ENCODE measurements at regions not wholly inside any gene's neighbourhood (a gene's known extent, or its start where the extent isn't known, plus 50 kb on each side); places are given as distances from the start of the nearest gene placed in this dataset.

DNA sequence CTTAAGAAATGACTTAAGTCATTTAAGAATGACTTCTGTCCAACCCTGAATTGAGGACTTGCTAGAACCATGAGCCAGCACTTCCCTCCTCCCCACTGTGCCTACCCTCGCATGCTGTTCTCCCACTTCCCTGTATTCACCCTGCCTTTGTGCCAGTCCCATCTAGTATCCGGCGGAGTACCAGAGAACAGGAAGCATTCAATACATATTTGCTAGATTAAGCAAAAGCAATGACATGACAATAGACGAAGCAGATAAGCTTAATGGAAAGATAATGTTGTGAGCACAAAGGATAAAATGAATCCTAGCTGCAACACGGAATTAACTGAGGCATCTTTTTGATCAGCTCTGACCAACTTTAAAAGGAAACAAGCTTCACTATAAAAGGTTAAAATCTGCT lies 328.5 kb downstream of the TDRD15 start:
- no peaks in the 10 kb centered on the region for H3K27me3 ChIP-seq
- DNase-seq = no peak
- TF ChIP-seq, protein P1, sequence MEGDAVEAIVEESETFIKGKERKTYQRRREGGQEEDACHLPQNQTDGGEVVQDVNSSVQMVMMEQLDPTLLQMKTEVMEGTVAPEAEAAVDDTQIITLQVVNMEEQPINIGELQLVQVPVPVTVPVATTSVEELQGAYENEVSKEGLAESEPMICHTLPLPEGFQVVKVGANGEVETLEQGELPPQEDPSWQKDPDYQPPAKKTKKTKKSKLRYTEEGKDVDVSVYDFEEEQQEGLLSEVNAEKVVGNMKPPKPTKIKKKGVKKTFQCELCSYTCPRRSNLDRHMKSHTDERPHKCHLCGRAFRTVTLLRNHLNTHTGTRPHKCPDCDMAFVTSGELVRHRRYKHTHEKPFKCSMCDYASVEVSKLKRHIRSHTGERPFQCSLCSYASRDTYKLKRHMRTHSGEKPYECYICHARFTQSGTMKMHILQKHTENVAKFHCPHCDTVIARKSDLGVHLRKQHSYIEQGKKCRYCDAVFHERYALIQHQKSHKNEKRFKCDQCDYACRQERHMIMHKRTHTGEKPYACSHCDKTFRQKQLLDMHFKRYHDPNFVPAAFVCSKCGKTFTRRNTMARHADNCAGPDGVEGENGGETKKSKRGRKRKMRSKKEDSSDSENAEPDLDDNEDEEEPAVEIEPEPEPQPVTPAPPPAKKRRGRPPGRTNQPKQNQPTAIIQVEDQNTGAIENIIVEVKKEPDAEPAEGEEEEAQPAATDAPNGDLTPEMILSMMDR (IDR thresholded peaks at IDR 0.05) = no peak
- no peak for TF ChIP-seq POLR2A (IDR thresholded peaks at IDR 0.05)
- H3K4me1 ChIP-seq = peaks cover 0 to 10% (median 0%) of the 10 kb centered on the region in 12 donors
- no peak for ATAC-seq
- H3K36me3 ChIP-seq = no peaks in the 10 kb centered on the region
- H3K4me3 ChIP-seq = no peak overlapping the region
- H3K9me3 ChIP-seq = peaks cover 0 to 2% (median 0%) of the 10 kb centered on the region in 12 donors
- H3K27ac ChIP-seq = no peak overlapping the region
- intact Hi-C loops (cut with DNase I) = no loop called here
- 47 to 57% (median 54%) methylated on average over 5 of the region's 5 CpGs for WGBS, 4 donors

GRCh38 chr2:21452678-21453077 lies 328.9 kb downstream of the TDRD15 start:
- H3K9me3 ChIP-seq = peaks cover 0 to 6% (median 0%) of the 10 kb centered on the region in 12 donors
- no peak overlapping the region for H3K4me3 ChIP-seq
- H3K27ac ChIP-seq = no peak overlapping the region
- no peaks in the 10 kb centered on the region for H3K27me3 ChIP-seq
- DNase-seq (no peak), ATAC-seq (no peak)
- intact Hi-C loops (cut with DNase I) = no loop called here
- 41 to 47% (median 46%) methylated on average over 5 of the region's 5 CpGs for WGBS, 4 donors
- H3K4me1 ChIP-seq = peaks cover 0 to 10% (median 0%) of the 10 kb centered on the region in 12 donors
- TF ChIP-seq POLR2A (IDR thresholded peaks at IDR 0.05) = no peak
- TF ChIP-seq, protein P1 (IDR thresholded peaks at IDR 0.05) = no peak
- H3K36me3 ChIP-seq = no peaks in the 10 kb centered on the region

GRCh38 chr2:21453723-21454450 lies 330.1 kb downstream of the TDRD15 start:
- ATAC-seq = peak in 2 of 4 donors; percentile 37 to 49
- intact Hi-C loops (cut with DNase I) = no loop called here
- WGBS, 4 donors = 51 to 64% (median 55%) methylated on average over 8 of the region's 8 CpGs
- TF ChIP-seq POLR2A (IDR thresholded peaks at IDR 0.05) = no peak
- TF ChIP-seq, protein P1 (IDR thresholded peaks at IDR 0.05) = no peak
- H3K36me3 ChIP-seq = no peaks in the 10 kb centered on the region
- peaks cover 0 to 10% (median 0%) of the 10 kb centered on the region in 12 donors for H3K4me1 ChIP-seq
- no peak overlapping the region for H3K27ac ChIP-seq
- DNase-seq = no peak
- H3K4me3 ChIP-seq = no peak overlapping the region
- H3K9me3 ChIP-seq = peaks cover 0 to 17% (median 4%) of the 10 kb centered on the region in 12 donors
- H3K27me3 ChIP-seq = no peaks in the 10 kb centered on the region

- peaks cover 0 to 10% (median 0%) of the 10 kb centered on the region in 12 donors for H3K4me1 ChIP-seq
- DNase-seq (no peak), ATAC-seq (no peak)
- no peak overlapping the region for H3K27ac ChIP-seq
- peaks cover 0 to 25% (median 4%) of the 10 kb centered on the region in 12 donors for H3K9me3 ChIP-seq
- no peaks in the 10 kb centered on the region for H3K27me3 ChIP-seq
- no peaks in the 10 kb centered on the region for H3K36me3 ChIP-seq
- intact Hi-C loops (cut with DNase I) = no loop called here
- no peak for TF ChIP-seq POLR2A (IDR thresholded peaks at IDR 0.05)
- TF ChIP-seq, protein P1 (IDR thresholded peaks at IDR 0.05) = no peak
- WGBS, 4 donors = 76 to 88% (median 82%) methylated on average over 2 of the region's 2 CpGs
- H3K4me3 ChIP-seq = no peak overlapping the region
Observed at GRCh38 chr2:21454839-21455238, 331.1 kb downstream of the TDRD15 start.

All from heart left ventricle (tissue), 16 donors.